ENCODE measurements at regions not wholly inside any gene's neighbourhood (a gene's known extent, or its start where the extent isn't known, plus 50 kb on each side); places are given as distances from the start of the nearest gene placed in this dataset.
A peak's percentile ranks its signal among the peaks of the same experiment; 100 is the strongest.

DNA sequence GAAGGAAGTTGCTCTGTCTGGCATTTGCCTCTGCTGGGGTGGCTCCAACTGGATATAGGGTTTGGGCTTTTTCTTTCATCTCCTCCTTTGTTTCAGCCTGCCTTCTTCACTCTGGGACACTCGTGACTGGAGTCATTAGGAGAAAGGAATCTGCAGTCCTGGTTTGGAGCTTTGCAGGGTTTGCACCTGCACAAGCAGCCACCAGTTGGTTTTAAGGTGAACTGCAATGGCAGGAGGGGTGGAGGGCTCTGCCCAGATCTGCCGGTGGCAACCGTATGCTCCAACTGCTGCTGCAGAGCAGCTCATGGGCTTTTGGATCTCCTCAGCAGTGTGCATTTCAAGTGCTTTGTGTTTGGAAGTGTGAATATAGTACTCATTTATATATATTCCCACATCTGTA, 131.3 kb upstream of the MGAT5 start:
- no TSS peak for BruUV-seq (replicated peaks)
- no peak overlapping the region for H3K4me3 ChIP-seq (ENCODE audit: low read depth, low read length, poor library complexity, severe bottlenecking)
- no peaks in the 10 kb centered on the region for H3K9me3 ChIP-seq (ENCODE audit: low read depth, low read length, poor library complexity, severe bottlenecking)
- H3K4me1 ChIP-seq (ENCODE audit: insufficient read depth, low read length, poor library complexity, severe bottlenecking): peaks cover 6% of the 10 kb centered on the region
- H3K27me3 ChIP-seq (replicated peaks; ENCODE audit: insufficient read depth, low read depth, low read length, poor library complexity): peaks cover 12% of the 10 kb centered on the region
- CTCF ChIA-PET: no interaction called here
- TF ChIP-seq, protein P1, sequence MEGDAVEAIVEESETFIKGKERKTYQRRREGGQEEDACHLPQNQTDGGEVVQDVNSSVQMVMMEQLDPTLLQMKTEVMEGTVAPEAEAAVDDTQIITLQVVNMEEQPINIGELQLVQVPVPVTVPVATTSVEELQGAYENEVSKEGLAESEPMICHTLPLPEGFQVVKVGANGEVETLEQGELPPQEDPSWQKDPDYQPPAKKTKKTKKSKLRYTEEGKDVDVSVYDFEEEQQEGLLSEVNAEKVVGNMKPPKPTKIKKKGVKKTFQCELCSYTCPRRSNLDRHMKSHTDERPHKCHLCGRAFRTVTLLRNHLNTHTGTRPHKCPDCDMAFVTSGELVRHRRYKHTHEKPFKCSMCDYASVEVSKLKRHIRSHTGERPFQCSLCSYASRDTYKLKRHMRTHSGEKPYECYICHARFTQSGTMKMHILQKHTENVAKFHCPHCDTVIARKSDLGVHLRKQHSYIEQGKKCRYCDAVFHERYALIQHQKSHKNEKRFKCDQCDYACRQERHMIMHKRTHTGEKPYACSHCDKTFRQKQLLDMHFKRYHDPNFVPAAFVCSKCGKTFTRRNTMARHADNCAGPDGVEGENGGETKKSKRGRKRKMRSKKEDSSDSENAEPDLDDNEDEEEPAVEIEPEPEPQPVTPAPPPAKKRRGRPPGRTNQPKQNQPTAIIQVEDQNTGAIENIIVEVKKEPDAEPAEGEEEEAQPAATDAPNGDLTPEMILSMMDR (conservative IDR thresholded peaks at IDR 0.05; ENCODE audit: low read depth, low read length): no peak
- no peak for TF ChIP-seq EZH2 (IDR thresholded peaks at IDR 0.05; ENCODE audit: borderline replicate concordance, low read depth, low read length, poor library complexity, severe bottlenecking)
- POLR2A ChIA-PET (ENCODE audit: low non-redundant PET): no interaction called here
- H3K27ac ChIP-seq (ENCODE audit: low read depth, low read length, poor library complexity, severe bottlenecking): no peak overlapping the region
- no peaks in the 10 kb centered on the region for H3K36me3 ChIP-seq (ENCODE audit: insufficient read depth, low read length, poor library complexity, severe bottlenecking)
- DNase-seq (ENCODE audit: low spot score): no peak
- intact Hi-C loops (cut with micrococcal nuclease; ENCODE audit: unreplicated experiment): no loop called here

DNA sequence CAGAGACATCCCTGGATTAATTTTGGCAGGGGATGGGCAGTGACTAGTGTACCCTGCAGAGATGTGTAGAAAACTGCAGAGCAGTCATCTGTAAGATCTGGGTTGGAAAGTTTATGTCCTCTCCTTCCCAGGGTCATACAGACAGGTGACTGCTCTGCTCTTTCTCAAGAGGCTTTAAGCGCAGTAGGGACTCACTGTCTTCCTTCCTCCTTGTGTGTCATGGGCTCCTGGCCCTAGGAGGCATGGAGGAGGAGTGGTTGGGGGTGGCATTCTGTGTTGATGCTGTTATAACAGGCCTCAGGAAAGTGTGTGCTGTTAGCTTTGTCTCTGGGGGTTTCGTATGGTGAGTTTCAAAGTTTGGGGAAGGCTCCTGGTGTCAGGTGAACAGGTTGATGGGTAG, 130.5 kb upstream of the MGAT5 start:
- CTCF ChIA-PET: no interaction called here
- H3K4me1 ChIP-seq (ENCODE audit: insufficient read depth, low read length, poor library complexity, severe bottlenecking): peaks cover 6% of the 10 kb centered on the region
- H3K4me3 ChIP-seq (ENCODE audit: low read depth, low read length, poor library complexity, severe bottlenecking): no peak overlapping the region
- no peaks in the 10 kb centered on the region for H3K9me3 ChIP-seq (ENCODE audit: low read depth, low read length, poor library complexity, severe bottlenecking)
- BruUV-seq (replicated peaks): no TSS peak
- no peak for TF ChIP-seq EZH2 (IDR thresholded peaks at IDR 0.05; ENCODE audit: borderline replicate concordance, low read depth, low read length, poor library complexity, severe bottlenecking)
- TF ChIP-seq, protein P1 (conservative IDR thresholded peaks at IDR 0.05; ENCODE audit: low read depth, low read length): no peak
- POLR2A ChIA-PET (ENCODE audit: low non-redundant PET): no interaction called here
- DNase-seq (ENCODE audit: low spot score): no peak
- intact Hi-C loops (cut with micrococcal nuclease; ENCODE audit: unreplicated experiment): no loop called here
- H3K27me3 ChIP-seq (replicated peaks; ENCODE audit: insufficient read depth, low read depth, low read length, poor library complexity): peaks cover 12% of the 10 kb centered on the region
- H3K27ac ChIP-seq (ENCODE audit: low read depth, low read length, poor library complexity, severe bottlenecking): no peak overlapping the region
- H3K36me3 ChIP-seq (ENCODE audit: insufficient read depth, low read length, poor library complexity, severe bottlenecking): no peaks in the 10 kb centered on the region

DNA sequence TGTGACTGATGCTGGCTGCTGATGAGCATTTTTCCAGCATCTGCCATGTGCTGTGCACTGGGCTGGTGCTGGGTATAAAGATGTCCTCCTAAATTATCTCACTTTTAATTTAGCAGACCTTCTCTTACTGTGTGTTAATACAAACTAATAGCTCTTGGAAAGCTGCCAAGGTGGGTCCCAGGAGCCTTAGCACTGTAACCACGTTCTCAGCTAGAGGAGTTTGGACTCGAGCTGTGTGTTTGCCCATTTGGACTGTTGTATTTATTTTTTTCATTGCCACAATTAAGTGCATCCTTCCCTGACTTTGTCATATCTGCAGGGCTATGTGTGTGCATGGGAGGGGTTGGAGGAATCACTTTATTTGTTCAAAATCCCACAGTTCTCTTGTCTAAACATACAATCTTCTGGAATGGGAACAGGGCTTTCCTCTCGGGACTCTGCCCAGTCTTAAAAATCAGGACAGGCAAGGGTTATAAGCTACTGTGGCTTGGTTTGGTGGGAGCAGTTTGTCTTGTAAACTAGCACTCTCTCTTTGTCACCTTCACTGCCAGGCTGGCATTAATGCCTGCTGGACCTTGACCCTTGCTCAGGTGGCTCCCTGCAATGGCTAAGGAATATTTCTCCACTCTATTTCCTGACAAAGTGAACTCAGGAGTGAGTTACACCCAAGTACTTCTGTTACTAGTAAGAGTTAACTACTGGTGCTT, 129.7 kb upstream of the MGAT5 start:
- Histone ChIP-seq H3K27me3 (replicated peaks; ENCODE audit: insufficient read depth, low read depth, low read length, poor library complexity) (peaks cover 12% of the 10 kb centered on the region), H3K36me3 (ENCODE audit: insufficient read depth, low read length, poor library complexity, severe bottlenecking) (no peaks in the 10 kb centered on the region), H3K9me3 (ENCODE audit: low read depth, low read length, poor library complexity, severe bottlenecking) (no peaks in the 10 kb centered on the region), H3K4me1 (ENCODE audit: insufficient read depth, low read length, poor library complexity, severe bottlenecking) (peaks cover 4% of the 10 kb centered on the region), H3K4me3 (ENCODE audit: low read depth, low read length, poor library complexity, severe bottlenecking) (no peak overlapping the region), H3K27ac (ENCODE audit: low read depth, low read length, poor library complexity, severe bottlenecking) (no peak overlapping the region)
- ChIA-PET CTCF (no interaction called here), POLR2A (ENCODE audit: low non-redundant PET) (no interaction called here)
- TF ChIP-seq, protein P1 (conservative IDR thresholded peaks at IDR 0.05; ENCODE audit: low read depth, low read length): no peak
- TF ChIP-seq EZH2 (IDR thresholded peaks at IDR 0.05; ENCODE audit: borderline replicate concordance, low read depth, low read length, poor library complexity, severe bottlenecking): no peak
- DNase-seq (ENCODE audit: low spot score): peak; percentile 39
- no TSS peak for BruUV-seq (replicated peaks)
- intact Hi-C loops (cut with micrococcal nuclease; ENCODE audit: unreplicated experiment): no loop called here

Data from A673 (cell line).